HL-60 (cell line): ENCODE measurements at regions not wholly inside any gene's neighbourhood (a gene's known extent, or its start where the extent isn't known, plus 50 kb on each side); places are given as distances from the start of the nearest gene placed in this dataset.

Source experiments
- CTCF ChIP-seq: IDR thresholded peaks from one replicate; pipeline ENCODE4 v1.5.1; 2011; ENCODE audit warnings: low read length, control low read depth, inconsistent platforms; ENCODE audit not compliant: insufficient read depth
- GABPA ChIP-seq: IDR thresholded peaks from 2 replicates; pipeline ENCODE4 v1.6.1; 2012; ENCODE audit warnings: low read depth

GRCh38 chr3:117958027-117958426 lies 1076.6 kb downstream of the IGSF11 start:
- no peak for TF ChIP-seq CTCF
- no peak for TF ChIP-seq GABPA
